HG03521 (cell line): ENCODE measurements at regions not wholly inside any gene's neighbourhood (a gene's known extent, or its start where the extent isn't known, plus 50 kb on each side); places are given as distances from the start of the nearest gene placed in this dataset.
"Not testable (repeated sequence)": the region's sequence is repeated elsewhere in the genome, so short reads cannot be mapped to it uniquely, and the experiment has no call there.

Experiments
- ATAC-seq: cut with Tn5 transposase; IDR thresholded peaks from one replicate; pipeline ENCODE4 v1.9.1; 2021; ENCODE audit warnings: mild to moderate bottlenecking, moderate library complexity; ENCODE audit not compliant: unreplicated experiment

- ATAC-seq: no peak
These were observed 432.2 kb downstream of the SMARCA1 start for GRCh38 chrX:129091097-129091496.

DNA sequence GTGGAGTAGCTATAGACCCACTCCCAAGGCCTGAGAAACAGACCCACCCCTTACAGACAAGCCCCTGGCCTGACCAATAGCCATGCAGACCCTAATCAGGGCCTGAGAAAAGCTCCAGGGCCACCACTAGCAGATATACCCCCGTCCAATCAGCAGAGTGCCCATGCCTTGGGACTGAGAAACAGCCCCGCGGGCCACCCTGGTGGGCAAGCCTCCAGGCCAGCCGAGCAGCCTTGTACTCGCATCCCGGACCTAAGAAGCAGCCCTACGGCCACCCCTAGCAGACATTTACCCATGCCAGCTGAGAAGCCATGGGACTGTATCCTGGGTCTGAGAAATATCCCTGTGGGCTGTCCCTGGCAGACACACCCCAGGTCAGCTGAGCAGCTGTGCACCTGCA, 436.5 kb downstream of the SMARCA1 start:
- ATAC-seq: no peak

GRCh38 chrX:129084291-129084690, 439.0 kb downstream of the SMARCA1 start:
- not testable (repeated sequence) for ATAC-seq

DNA sequence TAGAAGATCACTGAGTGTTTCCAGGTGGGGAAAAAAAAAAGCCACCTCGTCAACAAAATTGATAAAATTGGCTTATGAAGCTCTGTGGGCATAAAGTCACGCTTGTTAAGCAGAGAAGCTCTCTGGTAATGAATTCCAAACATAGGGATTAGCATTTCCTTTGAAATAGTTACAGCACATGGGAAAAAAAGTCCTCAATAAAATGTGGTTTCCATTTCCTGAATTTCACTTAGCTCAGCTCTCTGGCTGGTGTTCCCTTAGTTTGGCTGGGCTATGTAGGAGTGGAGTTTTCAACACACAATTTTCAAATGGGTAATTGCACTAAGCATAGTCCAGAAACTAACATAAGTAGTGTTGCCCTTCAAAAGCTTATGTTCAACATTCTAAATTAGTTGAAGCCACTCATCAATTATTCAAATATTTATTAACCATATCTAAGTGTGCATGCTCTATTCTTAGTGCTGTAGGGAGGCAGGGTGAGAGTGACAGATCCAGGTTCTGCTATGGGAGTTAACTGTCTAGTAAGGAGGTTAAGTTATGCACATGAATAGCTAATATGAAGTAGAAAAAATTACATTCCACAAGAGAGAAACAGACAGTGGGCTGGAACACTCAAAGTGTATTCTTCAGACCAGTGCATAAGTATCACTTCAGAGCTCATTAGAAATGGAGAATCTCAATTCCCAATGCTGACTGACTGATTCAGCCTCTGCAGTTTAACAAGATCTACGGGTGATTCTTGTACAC, 445.7 kb downstream of the SMARCA1 start:
- no peak for ATAC-seq

GRCh38 chrX:129071390-129071789, 451.9 kb downstream of the SMARCA1 start:
- ATAC-seq: no peak

DNA sequence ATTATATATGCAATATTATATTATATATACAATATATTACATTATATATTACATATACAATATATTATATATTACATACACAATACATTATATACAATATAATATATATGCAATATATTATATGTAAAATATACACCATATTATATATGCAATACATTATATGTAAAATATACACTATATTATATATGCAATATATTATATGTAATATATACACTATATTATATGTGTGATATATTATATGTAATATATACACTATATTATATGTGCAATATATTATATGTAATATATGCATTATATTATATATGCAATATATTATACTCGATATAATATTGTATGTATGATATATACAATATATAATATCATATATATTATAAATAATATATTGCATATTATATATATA, 457.4 kb downstream of the SMARCA1 start:
- no peak for ATAC-seq

- no peak for ATAC-seq
These were observed 464.9 kb downstream of the SMARCA1 start for GRCh38 chrX:129058405-129058804.

DNA sequence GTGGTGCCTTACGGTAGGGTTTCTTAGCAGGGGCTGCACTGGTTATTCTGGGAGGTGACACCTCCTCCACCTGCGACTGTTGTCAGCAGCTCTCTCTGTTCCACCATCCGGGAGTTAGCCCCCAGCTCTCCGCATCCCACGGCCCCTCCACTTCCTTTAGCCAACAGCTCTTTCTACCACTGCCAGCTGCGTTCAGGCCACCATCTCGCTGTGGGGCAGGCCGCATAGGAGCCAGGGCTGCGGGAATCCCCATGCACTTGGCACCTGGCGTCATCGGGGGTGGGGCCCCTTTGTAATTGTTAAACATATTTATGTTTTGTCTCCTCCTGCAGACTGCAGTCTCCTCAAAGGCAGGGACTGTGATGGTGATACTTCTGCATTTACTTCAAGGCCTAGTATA, 480.2 kb downstream of the SMARCA1 start:
- ATAC-seq: no peak

DNA sequence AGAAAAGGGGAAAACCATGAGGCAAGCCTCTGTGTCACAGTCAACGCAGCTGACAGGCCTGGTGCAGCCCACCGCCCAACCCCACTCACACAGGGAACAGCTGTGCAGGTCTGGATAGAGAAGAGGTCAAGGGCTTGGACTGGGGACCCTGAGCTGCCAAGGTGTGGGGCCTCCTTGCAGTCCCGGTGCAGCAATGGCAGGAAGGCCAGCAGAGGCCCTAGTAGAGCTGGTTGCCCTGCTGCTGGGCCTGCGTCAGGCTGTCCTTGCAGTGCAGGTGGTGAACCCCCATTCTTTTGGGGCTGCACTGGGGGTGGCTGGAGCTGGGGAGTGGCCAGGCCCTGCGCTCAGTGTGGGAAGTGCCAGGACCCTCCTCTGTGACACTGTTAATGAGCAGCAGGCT, 482.0 kb downstream of the SMARCA1 start:
- ATAC-seq: no peak

GRCh38 chrX:129040124-129040523, 483.2 kb downstream of the SMARCA1 start:
- no peak for ATAC-seq

- ATAC-seq: no peak
These were observed 484.1 kb downstream of the SMARCA1 start for GRCh38 chrX:129039176-129039575.

- ATAC-seq: no peak
These were observed 485.9 kb downstream of the SMARCA1 start for GRCh38 chrX:129037389-129037788.

DNA sequence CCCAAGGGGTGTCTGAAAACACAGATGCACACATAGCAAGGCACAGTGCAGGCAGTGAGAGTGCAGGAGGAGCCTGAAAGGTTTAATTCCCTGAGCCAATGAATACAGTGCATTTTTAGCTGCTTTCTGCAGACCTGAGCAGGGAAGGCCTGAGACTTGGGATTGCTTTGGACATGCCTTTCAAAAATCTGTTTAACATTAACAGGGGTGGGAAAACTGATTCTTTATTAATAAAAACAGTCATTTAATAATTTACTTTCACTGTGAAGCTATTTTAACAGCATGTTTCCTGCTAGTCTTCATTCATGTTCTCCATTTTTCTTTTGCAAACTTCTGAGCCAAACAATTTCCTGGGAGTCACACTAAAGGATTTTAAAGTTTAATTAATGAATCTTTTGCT, 488.1 kb downstream of the SMARCA1 start:
- no peak for ATAC-seq

GRCh38 chrX:129034196-129034595, 489.1 kb downstream of the SMARCA1 start:
- ATAC-seq: no peak

DNA sequence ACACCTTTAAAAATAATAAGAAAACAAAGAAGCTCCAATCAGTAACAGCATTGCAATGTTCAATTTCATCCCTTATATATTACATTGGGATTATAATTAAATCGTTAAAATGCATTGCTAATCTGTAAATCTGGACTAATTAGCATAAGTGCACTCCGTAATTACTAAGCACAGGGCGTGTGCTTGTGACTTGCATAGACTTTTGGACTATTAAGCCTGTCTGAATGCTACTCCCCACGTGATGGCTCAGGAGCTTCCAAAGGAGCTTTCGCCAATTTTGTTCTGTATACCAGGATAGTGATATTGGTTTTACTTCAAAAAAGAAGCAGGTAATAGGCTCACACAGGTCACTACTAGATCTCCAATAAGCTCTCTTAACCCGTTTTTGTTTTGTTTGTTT, 497.1 kb downstream of the SMARCA1 start:
- no peak for ATAC-seq

DNA sequence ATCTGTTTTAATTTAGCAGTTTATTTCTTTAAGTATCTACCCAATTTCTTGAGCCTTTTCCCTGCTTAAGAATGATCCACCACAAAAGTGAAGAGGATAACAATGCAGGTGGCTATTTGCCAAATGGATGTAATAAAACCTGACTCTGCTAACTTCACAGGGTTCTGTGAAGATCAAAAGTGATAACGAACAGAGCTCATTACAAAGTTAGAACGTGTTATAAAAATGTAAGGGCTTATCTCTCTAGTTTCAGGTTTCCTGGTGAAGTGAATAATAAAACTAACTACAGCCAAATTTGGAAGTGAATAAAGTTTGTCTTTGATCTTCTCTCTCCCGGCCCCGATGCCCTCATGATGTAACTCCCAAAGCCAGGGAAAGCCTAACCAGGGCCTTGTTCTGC, 497.9 kb downstream of the SMARCA1 start:
- ATAC-seq: no peak

- no peak for ATAC-seq
These were observed 503.9 kb downstream of the SMARCA1 start for GRCh38 chrX:129019412-129019811.

DNA sequence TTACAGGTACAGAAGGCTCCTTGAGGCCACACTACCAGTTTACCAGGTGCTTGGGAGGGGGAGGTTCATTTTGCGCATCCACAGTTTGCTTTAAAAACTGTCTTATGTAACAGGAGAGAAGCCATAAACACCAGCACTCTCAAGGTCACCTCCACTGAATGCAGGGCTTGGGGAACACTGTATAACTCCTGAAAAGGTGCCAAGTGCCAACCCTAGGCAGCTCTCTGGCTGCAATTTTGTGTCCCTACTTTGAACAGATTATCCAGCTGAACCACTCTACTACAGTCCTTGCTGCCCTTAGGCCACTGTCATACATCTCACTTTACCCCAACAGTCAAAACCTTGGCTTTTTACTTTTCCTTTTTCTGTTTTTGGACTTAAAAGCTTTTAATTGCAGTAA, 507.9 kb downstream of the SMARCA1 start:
- no peak for ATAC-seq

GRCh38 chrX:129013574-129013973, 509.7 kb downstream of the SMARCA1 start:
- no peak for ATAC-seq

DNA sequence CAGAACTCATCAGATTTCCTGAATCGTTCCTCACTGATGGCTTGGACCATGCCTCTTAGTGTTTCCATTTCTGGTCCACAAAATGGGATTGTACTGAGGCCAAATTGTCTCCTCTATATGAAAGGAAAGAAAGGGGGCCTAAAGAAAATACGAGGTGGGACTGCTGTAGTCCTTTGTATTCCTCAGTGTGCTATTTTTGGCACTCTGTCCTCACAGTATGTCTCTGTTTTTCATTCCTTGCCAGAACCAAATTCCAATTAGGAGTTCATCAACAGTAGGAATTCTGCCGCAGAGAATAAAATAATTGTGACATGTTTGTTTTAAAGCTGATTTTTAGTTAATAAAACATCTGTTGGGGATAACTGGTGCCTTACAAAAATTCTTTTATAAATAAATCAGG, 515.7 kb downstream of the SMARCA1 start:
- no peak for ATAC-seq

- no peak for ATAC-seq
These were observed 516.8 kb downstream of the SMARCA1 start for GRCh38 chrX:129006491-129006890.

DNA sequence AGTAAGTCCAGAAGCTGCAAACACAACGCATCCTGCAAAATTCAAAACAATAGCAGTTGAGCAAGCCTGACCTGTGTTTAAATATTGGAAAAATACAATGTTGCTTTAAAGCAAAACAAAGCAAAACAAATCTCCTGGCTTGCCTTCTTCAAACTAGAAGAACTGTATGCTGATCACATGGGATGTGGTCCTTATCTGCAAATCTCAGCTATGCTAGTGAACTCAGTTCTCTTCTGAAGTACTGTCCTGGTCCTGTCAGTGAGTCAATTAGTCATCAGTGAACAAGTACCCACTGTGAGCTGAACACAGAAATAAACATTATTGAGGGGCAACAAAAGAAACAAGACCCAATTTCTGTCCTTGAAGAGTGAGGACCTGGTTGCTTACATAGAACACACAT, 522.5 kb downstream of the SMARCA1 start:
- ATAC-seq: no peak

DNA sequence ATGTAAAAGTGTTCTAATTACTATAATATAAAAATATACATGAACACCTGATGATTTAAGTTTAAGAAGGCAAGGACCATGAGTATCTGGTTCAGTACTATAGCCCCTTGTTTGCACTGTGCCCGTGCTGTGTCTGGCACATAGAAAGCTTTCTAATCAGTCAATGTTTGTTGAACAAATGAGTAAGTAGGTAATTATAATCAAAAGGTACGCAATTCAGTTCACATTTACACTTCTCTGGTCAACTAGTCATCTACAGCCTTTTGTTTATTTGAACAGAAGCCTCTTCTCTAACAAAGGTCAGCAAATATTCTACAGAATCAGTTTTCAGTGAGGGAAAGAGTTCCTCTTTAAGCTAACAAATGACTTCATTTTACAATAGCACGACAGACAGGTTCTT, 523.3 kb downstream of the SMARCA1 start:
- no peak for ATAC-seq
